ENCODE measurements at regions not wholly inside any gene's neighbourhood (a gene's known extent, or its start where the extent isn't known, plus 50 kb on each side); places are given as distances from the start of the nearest gene placed in this dataset.

DNA sequence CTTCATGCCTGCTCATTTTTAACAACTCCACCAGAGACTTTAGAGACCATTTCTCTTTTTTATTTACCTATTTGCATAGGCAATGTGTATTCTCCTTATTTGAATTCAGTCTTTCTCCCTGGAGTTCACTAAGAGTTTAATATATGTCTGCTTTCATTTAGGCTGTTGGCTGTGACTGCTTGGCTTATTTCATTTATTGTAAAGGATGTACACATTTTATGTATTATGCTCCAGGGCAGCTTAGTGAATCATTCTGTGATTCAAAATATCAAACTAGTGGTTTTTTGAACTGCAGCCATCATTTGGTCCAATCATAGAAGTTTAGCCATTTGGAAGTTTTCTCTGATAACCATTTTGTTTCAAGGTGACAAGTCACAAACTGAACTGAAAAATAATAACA lies 229.6 kb downstream of the LPIN1 start:
- TF ChIP-seq POLR2A (IDR thresholded peaks at IDR 0.05; ENCODE audit: extremely low read depth, insufficient read length), result no peak
- TF ChIP-seq, protein P1, sequence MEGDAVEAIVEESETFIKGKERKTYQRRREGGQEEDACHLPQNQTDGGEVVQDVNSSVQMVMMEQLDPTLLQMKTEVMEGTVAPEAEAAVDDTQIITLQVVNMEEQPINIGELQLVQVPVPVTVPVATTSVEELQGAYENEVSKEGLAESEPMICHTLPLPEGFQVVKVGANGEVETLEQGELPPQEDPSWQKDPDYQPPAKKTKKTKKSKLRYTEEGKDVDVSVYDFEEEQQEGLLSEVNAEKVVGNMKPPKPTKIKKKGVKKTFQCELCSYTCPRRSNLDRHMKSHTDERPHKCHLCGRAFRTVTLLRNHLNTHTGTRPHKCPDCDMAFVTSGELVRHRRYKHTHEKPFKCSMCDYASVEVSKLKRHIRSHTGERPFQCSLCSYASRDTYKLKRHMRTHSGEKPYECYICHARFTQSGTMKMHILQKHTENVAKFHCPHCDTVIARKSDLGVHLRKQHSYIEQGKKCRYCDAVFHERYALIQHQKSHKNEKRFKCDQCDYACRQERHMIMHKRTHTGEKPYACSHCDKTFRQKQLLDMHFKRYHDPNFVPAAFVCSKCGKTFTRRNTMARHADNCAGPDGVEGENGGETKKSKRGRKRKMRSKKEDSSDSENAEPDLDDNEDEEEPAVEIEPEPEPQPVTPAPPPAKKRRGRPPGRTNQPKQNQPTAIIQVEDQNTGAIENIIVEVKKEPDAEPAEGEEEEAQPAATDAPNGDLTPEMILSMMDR (IDR thresholded peaks at IDR 0.05; ENCODE audit: low read depth, low read length), result no peak
- TF ChIP-seq, protein P2, sequence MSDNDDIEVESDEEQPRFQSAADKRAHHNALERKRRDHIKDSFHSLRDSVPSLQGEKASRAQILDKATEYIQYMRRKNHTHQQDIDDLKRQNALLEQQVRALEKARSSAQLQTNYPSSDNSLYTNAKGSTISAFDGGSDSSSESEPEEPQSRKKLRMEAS (IDR thresholded peaks at IDR 0.05; ENCODE audit: low read depth, low read length), result no peak
- no peak for TF ChIP-seq MYC (IDR thresholded peaks at IDR 0.05; ENCODE audit: low read depth, low read length)
